ENCODE measurements at regions not wholly inside any gene's neighbourhood (a gene's known extent, or its start where the extent isn't known, plus 50 kb on each side); places are given as distances from the start of the nearest gene placed in this dataset.

DNA sequence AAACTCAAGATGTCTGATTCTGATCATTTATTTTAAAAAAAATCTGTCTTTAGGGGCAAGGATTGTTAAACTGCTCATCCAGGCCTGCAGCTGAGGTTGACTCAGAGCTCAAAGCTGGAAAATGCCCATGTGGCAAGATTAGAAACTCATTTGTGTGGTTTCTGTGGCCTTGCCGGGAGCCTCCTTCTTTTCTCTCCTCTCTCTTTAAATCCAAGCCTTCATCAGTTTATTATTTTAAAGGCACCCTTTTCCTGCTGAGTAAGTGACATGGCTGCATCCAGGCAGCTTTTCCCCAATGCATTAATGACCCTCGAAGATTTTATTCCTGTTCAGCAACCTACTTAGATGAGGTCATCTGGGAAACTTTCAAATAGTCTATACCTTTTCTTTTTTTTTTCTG, 221.3 kb upstream of the CDIN1 start:
- Mint-ChIP-seq H3K27ac (no peak overlapping the region), H3K4me1 (peaks cover 41% of the 10 kb centered on the region), H3K9me3 (no peaks in the 10 kb centered on the region), H3K4me3 (no peak overlapping the region), H3K27me3 (ENCODE audit: low read depth, poor library complexity) (no peaks in the 10 kb centered on the region), H3K36me3 (ENCODE audit: low read depth) (no peaks in the 10 kb centered on the region)
- no peak for DNase-seq
- TF ChIP-seq, protein P1, sequence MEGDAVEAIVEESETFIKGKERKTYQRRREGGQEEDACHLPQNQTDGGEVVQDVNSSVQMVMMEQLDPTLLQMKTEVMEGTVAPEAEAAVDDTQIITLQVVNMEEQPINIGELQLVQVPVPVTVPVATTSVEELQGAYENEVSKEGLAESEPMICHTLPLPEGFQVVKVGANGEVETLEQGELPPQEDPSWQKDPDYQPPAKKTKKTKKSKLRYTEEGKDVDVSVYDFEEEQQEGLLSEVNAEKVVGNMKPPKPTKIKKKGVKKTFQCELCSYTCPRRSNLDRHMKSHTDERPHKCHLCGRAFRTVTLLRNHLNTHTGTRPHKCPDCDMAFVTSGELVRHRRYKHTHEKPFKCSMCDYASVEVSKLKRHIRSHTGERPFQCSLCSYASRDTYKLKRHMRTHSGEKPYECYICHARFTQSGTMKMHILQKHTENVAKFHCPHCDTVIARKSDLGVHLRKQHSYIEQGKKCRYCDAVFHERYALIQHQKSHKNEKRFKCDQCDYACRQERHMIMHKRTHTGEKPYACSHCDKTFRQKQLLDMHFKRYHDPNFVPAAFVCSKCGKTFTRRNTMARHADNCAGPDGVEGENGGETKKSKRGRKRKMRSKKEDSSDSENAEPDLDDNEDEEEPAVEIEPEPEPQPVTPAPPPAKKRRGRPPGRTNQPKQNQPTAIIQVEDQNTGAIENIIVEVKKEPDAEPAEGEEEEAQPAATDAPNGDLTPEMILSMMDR (IDR thresholded peaks at IDR 0.05), result no peak

DNA sequence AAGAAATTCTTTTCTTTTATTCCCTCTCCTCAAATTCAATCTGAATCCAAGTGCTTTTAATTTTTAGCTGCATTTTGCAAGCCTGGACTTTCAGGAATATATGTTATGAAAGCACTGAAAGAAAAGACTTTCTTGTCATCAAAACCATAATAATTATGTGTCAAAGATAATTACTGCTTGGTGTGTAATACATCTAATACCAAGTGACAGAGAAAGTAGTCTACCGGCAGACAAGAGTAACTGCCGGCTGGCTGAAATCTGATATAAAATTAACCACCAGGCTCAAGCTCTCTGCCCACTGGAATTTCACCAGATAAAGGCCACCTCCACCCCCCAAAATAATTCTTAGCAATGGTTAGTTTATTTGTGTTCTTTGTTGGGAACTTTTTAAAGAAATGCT, 220.9 kb upstream of the CDIN1 start:
- TF ChIP-seq, protein P1 (IDR thresholded peaks at IDR 0.05), result no peak
- DNase-seq, result no peak
- peak overlapping the region; percentile 30 for H3K27ac Mint-ChIP-seq
- peaks cover 45% of the 10 kb centered on the region for H3K4me1 Mint-ChIP-seq
- no peak overlapping the region for H3K4me3 Mint-ChIP-seq
- no peaks in the 10 kb centered on the region for H3K27me3 Mint-ChIP-seq (ENCODE audit: low read depth, poor library complexity)
- H3K36me3 Mint-ChIP-seq (ENCODE audit: low read depth), result no peaks in the 10 kb centered on the region
- no peaks in the 10 kb centered on the region for H3K9me3 Mint-ChIP-seq

DNA sequence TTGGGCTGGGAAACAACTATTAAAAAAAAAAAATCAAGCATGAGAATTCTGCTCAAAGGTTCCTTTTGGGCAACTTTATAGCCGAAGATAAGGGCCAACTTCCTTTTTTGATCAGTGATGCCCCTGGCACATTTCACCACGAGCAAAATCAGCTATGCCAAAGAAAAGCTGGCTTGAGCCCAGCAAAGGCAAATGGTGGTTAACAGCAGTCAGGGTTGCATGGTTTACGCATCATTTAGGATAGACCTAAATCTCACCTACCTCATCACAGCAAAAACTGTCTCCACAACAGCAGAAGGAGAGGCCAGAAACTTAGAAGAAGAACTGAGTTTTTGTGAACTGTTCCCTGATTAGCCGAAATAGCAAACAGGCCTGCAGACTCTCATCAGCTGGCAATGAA, 220.1 kb upstream of the CDIN1 start:
- Mint-ChIP-seq H3K4me3 (no peak overlapping the region), H3K27ac (no peak overlapping the region), H3K9me3 (no peaks in the 10 kb centered on the region), H3K27me3 (ENCODE audit: low read depth, poor library complexity) (no peaks in the 10 kb centered on the region), H3K36me3 (ENCODE audit: low read depth) (no peaks in the 10 kb centered on the region), H3K4me1 (peaks cover 53% of the 10 kb centered on the region)
- DNase-seq, result no peak
- TF ChIP-seq, protein P1 (IDR thresholded peaks at IDR 0.05), result no peak

DNA sequence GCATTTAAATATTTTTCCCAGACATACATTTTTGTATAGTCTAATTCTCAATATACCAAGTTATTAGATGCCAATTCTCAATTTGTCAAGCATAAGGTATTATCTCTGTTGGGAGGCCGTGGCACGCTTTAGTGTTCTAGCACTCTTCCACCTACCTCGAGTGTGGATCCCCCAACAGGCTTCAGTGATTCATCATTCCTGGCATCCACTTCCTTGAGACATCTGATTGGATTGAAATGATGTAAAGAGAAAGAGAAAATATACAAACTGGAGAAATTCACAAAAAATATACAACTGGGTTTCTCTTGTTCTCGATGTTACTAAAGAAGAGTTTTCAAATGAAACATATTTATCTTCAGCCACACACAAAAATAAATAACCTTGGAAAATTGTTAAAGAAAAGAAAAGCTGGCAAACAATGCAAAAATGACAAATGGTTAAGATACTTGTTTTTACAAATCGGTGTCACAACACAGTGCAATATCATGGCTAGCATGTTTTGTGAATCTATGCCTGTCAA, 218.0 kb upstream of the CDIN1 start:
- Mint-ChIP-seq H3K36me3 (ENCODE audit: low read depth) (no peaks in the 10 kb centered on the region), H3K27ac (no peak overlapping the region), H3K27me3 (ENCODE audit: low read depth, poor library complexity) (no peaks in the 10 kb centered on the region), H3K9me3 (no peaks in the 10 kb centered on the region), H3K4me1 (peaks cover 58% of the 10 kb centered on the region), H3K4me3 (no peak overlapping the region)
- TF ChIP-seq, protein P1 (IDR thresholded peaks at IDR 0.05), result no peak
- no peak for DNase-seq

DNA sequence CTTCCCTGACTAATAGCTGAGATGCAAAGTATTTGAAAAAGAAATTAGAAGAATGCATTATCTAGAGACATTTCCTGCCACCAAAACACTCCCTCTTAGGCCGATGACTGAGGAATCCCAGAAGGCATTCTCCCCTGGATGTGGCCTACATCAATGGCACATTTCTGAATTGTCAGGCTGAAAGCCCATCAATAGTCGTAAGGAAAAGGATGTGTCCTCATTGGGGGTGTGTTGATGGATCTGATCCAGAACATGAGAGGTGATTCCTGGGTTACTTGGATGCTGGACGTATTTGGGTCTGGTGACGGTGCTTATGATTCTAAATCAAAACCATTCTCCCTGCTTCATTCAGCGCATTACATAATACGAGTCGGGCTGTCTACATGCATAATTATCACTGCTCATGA, 216.9 kb upstream of the CDIN1 start:
- peak overlapping the region; percentile 44 for H3K27ac Mint-ChIP-seq
- DNase-seq, result no peak
- H3K9me3 Mint-ChIP-seq, result no peaks in the 10 kb centered on the region
- H3K4me3 Mint-ChIP-seq, result no peak overlapping the region
- TF ChIP-seq, protein P1 (IDR thresholded peaks at IDR 0.05), result no peak
- H3K36me3 Mint-ChIP-seq (ENCODE audit: low read depth), result no peaks in the 10 kb centered on the region
- peaks cover 51% of the 10 kb centered on the region for H3K4me1 Mint-ChIP-seq
- no peaks in the 10 kb centered on the region for H3K27me3 Mint-ChIP-seq (ENCODE audit: low read depth, poor library complexity)

DNA sequence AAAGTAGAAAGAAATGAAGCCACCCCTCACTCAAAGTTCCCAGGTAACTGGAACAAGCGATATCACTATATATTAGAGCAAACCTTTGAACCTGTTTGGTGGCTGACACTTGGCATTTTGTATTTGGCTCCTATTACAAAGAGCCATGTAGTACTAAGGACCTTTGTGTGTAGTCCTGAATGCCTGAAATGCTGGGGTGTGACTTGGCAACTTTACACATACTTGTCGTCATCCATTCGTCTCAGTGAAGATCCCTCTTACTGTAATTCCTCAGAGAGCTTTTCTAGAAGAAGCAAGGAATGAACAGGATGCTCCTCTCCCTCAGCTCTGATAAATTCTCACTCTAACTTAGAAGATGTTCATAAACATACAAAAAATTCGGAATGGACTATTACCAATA, 216.1 kb upstream of the CDIN1 start:
- TF ChIP-seq, protein P1 (IDR thresholded peaks at IDR 0.05), result no peak
- H3K4me3 Mint-ChIP-seq, result no peak overlapping the region
- peaks cover 43% of the 10 kb centered on the region for H3K4me1 Mint-ChIP-seq

More for the DNA sequence above, 216.1 kb upstream of the CDIN1 start:
- Mint-ChIP-seq H3K27ac (peak overlapping the region; percentile 53), H3K9me3 (no peaks in the 10 kb centered on the region), H3K27me3 (ENCODE audit: low read depth, poor library complexity) (no peaks in the 10 kb centered on the region), H3K36me3 (ENCODE audit: low read depth) (no peaks in the 10 kb centered on the region)
- no peak for DNase-seq
